NOMO-1 (cell line): ENCODE measurements at regions not wholly inside any gene's neighbourhood (a gene's known extent, or its start where the extent isn't known, plus 50 kb on each side); places are given as distances from the start of the nearest gene placed in this dataset.

ENCODE experiments used
- DNase-seq, 2 experiments: peaks; one replicate each; lab custom pipeline; 2025; ENCODE audit not compliant: unreplicated experiment in 2 of 2; lab: John Stamatoyannopoulos, UW

DNA sequence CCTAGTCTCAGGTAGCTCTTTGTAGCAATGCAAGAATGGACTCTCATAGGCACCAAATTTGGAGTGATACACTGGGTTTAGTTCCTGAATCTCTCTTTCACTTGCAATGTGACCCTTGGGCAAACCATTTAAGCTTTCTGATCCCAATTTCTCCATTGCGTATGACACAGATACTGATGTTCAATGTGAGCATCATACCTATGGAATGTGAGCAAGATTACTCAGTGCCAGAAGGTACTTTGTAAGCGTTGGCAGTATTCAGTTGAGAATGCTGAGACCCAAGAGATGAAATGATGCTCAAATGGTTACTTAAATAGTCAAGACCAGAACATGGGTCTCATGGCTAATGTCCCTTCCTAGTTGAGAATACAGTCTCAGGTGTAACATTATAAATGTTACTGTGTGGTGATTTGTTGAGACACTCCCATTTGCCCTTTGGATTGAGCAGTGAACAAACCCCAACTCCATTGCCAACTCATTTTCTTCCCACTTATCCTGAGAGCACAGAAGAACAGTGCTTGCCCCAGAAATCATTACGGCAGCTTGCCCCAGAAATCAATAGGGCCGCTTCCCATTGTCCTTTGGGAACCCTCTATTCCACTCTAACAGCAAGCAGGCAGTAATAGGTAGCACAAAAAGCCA lies 134.1 kb downstream of the SOX9 start:
- DNase-seq, result no peak

DNA sequence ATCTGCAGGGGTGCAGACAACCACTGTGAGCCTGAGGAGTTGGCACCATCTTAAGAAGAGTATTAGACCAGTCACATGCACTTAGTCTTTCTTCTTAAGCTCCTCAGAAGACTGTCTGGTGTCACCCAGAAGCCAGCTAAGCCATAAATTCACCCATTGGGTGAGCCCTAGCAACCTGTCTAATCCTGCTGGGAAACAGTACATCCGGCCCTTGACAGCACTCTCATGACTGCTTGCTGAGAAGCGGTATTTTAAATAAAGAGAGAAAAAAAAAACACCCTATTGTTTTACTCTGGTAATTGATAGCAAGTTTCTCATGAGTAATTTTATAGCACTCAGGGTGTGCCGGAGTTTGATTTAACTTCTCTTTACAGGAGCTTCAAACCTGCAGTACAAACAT lies 134.7 kb downstream of the SOX9 start:
- DNase-seq, result no peak

- no peak for DNase-seq
Observed at GRCh38 chr17:72258711-72259110, 137.9 kb downstream of the SOX9 start.

GRCh38 chr17:72259922-72260321 lies 139.1 kb downstream of the SOX9 start:
- DNase-seq, result no peak

DNA sequence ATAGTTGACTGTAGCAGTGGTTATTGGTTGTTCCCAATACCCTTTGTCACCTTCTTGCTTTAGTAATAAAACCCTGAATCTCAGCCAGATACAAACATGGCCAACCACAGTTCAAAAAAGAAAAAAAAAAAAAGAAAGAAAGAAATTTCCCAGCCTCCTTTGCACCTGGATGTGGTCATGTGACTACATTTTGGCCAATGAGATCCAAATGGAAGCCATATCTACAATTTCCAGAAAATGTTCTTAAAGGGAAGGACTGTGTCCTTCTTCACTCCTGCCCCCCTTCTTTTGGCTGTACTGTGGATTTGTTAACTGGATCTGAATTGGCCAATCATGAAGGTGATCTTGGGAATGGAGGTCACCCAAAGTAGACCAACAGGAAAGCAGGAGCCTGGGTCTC lies 141.9 kb downstream of the SOX9 start:
- DNase-seq, result no peak

DNA sequence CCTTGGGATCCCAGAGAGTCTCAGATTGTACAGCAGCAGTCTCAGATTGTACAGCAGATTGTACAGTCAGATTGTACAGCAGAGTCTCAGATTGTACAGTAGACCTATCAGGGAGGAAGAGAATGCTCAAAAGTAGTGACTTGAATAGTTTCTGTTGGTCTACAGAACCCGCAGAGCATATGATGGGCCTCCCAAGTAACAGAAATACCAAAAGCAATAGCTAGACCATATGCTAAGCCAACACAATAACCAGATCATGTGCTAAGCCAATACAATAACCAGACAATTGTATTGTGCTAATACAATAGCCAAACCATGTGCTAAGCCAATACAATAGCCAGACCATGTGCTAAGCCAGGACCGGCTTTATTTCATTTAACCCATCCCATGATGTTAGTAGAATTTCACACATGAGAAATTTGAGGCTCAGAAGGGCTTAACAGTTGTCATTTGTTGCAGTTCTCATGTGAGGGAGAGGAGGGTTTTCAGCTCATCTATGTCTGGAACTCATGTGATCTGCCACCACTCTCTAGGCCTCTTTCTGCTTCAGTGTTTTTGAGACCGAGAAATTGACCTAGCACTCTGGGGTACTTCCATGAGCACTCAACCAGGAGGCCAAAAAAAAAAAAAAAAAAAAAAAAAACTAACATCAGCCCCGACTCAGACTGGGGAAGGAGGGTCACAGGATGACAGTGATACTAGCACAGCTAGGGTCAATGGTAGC lies 144.0 kb downstream of the SOX9 start:
- DNase-seq, result no peak

DNA sequence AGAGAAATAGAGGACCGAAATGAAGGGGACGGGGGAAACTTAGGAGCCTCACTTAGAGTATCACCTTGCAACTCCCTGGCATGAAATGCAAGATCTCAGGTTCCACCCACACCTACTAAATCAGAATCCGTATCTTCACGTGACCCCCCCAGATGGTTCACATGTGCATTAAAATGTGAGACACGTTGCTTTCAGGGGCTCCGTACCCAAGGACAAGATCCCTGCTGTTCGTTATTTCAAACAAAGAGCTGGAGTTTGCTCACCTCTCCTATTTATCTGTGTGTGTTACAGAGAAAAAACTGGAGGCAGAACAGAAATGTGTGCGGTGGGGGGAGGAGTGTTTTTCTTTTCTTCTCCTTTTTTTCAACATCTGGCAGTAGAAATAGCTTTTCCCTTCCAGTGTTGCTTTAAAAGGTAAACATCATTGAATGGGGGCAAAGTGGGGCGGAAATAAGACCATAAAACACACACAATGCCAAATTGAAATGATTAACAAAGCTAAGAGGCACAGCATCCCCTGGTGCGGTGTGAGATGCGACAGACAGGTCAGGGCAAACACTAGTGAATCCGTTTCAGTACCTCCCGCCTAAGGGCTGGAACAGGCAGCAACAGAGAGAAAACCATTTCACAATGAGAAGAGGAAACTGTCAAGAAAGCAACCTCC lies 145.4 kb downstream of the SOX9 start:
- no peak for DNase-seq

GRCh38 chr17:72267601-72268000 lies 146.8 kb downstream of the SOX9 start:
- no peak for DNase-seq

DNA sequence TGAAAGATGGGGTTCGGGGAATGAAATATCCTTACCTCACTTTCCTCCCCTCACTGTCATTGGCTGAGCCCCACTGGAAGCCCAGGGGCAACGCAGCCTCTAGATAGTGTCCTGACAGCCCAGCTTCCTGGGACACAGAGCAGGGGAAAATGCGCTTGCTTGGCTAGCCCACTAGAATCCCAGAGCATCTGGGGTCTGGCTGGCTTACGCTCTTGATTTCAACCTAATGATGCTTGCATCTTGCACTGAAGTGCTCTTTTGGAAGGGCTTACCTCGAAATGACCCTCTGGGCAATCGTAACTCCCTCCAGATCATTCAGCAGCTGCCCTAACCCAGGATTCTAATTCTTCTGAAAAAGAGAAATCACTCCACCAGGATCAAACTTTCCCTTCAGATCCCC lies 147.6 kb downstream of the SOX9 start:
- no peak for DNase-seq

DNA sequence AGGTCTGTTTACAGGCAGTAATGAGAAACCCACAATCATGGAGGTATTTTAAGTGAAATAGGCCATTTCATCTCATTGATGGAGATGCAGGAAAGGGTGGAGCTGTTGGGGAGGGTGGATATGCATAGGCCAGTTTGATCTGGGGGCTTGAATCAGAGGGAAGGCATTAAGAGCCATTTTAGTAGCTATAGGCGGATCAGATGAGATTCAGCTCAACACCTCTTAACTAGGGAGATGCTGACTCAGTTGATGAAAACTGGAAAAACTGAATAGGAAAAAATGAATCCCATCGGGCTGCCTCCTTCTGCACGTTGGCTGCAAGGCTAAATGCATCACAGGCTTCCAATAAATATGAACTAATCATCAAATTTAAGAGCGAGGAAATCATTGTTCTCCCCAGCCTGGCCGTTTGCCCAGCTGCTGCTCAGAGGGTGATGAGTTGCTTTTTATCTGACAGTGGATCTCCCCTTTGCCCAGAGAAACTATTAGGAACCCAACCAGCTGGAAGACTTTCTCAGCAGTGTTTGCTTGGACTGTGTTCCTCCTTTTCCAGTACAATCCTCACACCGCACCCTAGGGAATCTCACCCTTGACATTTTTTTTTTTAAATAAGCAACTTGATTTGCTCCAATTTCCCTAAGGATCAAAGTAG lies 149.6 kb downstream of the SOX9 start:
- no peak for DNase-seq

DNA sequence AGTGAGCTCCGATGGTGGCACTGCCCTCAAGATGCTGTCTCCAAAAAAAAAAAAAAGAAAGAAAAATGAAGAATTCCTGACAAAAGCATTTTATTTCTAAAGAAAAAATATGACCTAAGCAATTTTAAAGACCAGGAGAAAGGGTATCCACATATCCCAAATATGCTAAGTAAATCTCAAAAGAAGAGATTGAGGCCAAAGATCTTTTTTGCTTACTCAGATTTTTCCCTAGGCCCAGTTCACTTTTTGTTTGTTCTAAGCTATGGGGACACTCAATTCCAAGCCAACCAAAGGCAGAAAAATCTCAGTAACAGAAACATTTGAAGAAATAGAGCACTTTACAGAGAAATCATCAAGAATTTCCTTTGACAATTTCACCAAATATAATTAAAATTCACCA lies 150.8 kb downstream of the SOX9 start:
- DNase-seq, result no peak

DNA sequence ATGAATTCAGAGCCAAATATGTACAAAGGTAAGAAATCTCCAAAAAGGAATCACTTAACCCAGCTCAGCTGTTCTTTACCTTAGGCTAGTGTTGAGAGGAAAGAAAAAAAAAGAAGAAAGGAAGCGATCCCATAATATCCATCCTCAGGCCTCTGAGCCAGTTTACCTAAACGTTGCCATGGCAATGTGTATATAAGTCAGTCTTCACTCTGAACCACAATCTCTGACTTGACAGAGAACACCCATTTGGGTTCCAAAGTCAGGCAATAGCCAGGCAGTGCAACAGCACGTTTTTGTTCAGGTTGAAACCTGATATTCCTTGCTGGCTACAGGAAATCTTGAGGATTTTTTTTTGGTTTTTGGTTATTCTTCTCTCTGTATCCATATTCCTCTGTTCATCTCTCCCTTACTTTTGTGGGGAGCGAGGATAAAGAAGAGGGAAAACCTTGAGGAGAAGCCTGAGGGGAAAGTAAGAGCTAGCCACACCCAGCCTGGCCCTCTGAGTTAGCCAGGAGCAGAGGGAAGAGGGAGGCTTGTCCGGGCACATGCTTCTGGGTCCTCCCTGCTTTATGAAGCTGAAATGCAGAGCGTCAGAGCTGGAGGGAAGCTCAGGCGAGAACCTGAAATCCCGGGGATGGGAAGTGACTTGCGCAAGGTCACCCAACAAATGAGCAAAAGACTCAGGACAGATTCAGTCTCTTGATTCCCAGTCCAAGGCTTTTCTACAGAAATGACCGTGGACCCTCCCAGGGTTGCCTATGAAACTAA lies 152.7 kb downstream of the SOX9 start:
- no peak for DNase-seq

- no peak for DNase-seq
Observed at GRCh38 chr17:72274614-72275013, 153.8 kb downstream of the SOX9 start.

GRCh38 chr17:72280881-72281280 lies 160.1 kb downstream of the SOX9 start:
- no peak for DNase-seq

DNA sequence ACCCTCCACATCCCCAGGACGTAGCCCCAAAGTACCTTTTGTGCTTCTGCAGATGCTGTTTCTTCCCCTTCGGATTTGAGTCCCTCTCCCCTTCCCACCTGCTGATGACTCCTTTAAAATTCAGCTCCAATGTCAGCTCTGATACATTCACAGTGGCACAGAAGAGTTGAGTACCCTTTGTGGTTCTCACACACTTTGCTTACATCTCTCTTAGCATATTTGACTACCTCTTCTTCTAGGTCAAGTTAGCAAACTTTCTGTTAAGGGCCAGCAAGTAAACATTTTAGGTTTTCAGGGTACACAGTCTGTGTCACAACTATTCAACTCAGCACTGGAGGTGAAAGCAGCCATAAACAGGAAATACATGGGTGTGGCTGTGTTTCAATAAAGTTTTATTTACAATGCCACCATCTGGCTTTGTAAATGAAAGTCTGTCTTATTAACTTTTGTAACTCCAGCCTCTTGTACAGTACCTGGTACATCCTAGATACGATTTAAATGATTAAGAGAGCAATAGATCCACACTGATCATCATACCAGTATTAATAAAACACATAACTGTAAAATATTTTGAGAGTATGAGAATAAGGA lies 161.7 kb downstream of the SOX9 start:
- DNase-seq, result no peak

GRCh38 chr17:72284806-72285205 lies 164.0 kb downstream of the SOX9 start:
- DNase-seq, result no peak

GRCh38 chr17:72287586-72287985 lies 166.8 kb downstream of the SOX9 start:
- no peak for DNase-seq

GRCh38 chr17:72294487-72294893 lies 173.7 kb downstream of the SOX9 start:
- no peak for DNase-seq

- no peak for DNase-seq
Observed at GRCh38 chr17:72295916-72296315, 175.1 kb downstream of the SOX9 start.

- no peak for DNase-seq
Observed at GRCh38 chr17:72296456-72296855, 175.6 kb downstream of the SOX9 start.
